ENCODE measurements at regions not wholly inside any gene's neighbourhood (a gene's known extent, or its start where the extent isn't known, plus 50 kb on each side); places are given as distances from the start of the nearest gene placed in this dataset.

DNA sequence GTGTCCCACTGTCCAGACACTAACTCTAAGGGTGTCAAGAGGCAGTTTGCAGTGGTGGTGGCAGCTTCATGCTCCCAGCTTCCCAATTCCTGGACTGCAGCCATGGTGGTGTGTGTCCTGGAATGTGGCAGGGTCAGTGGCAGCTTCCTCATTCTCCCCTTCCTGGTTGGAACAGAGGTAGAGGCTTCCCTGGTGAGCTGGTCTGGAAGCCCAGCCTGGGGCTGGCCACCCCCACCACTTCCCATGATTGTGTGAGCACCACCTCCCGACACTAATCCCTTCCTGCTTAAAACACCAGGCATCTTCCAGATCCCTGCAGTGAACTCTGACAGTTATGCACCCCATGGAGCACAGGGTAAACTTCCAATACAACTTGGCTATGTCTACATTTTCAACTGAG, 134.9 kb downstream of the RAP2A start:
- Mint-ChIP-seq H3K4me3 (ENCODE audit: unreplicated experiment) (no peak overlapping the region), H3K27ac (ENCODE audit: low read depth, unreplicated experiment) (no peak overlapping the region), H3K4me1 (ENCODE audit: insufficient read depth, unreplicated experiment) (peaks cover 12% of the 10 kb centered on the region), H3K27me3 (ENCODE audit: insufficient read depth, unreplicated experiment) (no peaks in the 10 kb centered on the region), H3K9me3 (ENCODE audit: unreplicated experiment) (no peaks in the 10 kb centered on the region), H3K36me3 (ENCODE audit: insufficient read depth, unreplicated experiment) (no peaks in the 10 kb centered on the region)
- intact Hi-C loops (cut with micrococcal nuclease): no loop called here
- DNase-seq (ENCODE audit: unreplicated experiment): no peak
- POLR2A ChIA-PET: interaction anchor here (0.7 kb wide), 1 partner anchor 15 kb away, joined by 3 read pairs; no protein-coding TSS in a partner anchor
- TF ChIP-seq, protein P1, sequence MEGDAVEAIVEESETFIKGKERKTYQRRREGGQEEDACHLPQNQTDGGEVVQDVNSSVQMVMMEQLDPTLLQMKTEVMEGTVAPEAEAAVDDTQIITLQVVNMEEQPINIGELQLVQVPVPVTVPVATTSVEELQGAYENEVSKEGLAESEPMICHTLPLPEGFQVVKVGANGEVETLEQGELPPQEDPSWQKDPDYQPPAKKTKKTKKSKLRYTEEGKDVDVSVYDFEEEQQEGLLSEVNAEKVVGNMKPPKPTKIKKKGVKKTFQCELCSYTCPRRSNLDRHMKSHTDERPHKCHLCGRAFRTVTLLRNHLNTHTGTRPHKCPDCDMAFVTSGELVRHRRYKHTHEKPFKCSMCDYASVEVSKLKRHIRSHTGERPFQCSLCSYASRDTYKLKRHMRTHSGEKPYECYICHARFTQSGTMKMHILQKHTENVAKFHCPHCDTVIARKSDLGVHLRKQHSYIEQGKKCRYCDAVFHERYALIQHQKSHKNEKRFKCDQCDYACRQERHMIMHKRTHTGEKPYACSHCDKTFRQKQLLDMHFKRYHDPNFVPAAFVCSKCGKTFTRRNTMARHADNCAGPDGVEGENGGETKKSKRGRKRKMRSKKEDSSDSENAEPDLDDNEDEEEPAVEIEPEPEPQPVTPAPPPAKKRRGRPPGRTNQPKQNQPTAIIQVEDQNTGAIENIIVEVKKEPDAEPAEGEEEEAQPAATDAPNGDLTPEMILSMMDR (IDR thresholded peaks at IDR 0.05; ENCODE audit: unreplicated experiment): no peak
- no TSS peak for BruUV-seq (replicated peaks)
- CTCF ChIA-PET: interaction anchor here (0.6 to 1.6 kb wide), 4 partner anchors 9 to 136 kb away, joined by 3 to 7 read pairs (median 4); no protein-coding TSS in a partner anchor

DNA sequence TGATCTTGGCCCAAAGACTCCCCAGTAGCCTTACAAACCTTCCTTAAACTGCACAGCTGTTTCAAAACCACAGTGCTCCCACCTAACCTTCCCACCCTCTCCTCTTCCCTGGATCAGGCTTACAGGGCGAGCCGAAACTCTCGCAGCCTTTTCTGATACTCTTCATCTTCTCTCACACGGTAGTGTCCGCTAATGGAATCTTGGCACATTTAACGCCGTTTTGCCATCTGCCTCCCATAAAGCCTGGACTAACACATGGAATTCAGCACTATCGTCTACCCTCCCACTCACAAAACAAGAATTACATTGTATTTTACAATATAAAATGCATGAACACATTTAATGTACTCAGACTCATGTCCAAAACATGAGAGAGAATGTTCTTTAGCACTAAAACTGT, 135.9 kb downstream of the RAP2A start:
- CTCF ChIA-PET: no interaction called here

GRCh38 chr13:97570442-97570841, 136.5 kb downstream of the RAP2A start:
- no peaks in the 10 kb centered on the region for H3K27me3 Mint-ChIP-seq (ENCODE audit: insufficient read depth, unreplicated experiment)
- BruUV-seq (replicated peaks): no TSS peak
- H3K9me3 Mint-ChIP-seq (ENCODE audit: unreplicated experiment): no peaks in the 10 kb centered on the region
- peaks cover 12% of the 10 kb centered on the region for H3K4me1 Mint-ChIP-seq (ENCODE audit: insufficient read depth, unreplicated experiment)
- POLR2A ChIA-PET: interaction anchor here (1.1 kb wide), 1 partner anchor 17 kb away, joined by 3 read pairs; no protein-coding TSS in a partner anchor
- CTCF ChIA-PET: no interaction called here
- no peak overlapping the region for H3K4me3 Mint-ChIP-seq (ENCODE audit: unreplicated experiment)
- TF ChIP-seq, protein P1 (IDR thresholded peaks at IDR 0.05; ENCODE audit: unreplicated experiment): no peak
- H3K36me3 Mint-ChIP-seq (ENCODE audit: insufficient read depth, unreplicated experiment): no peaks in the 10 kb centered on the region
- no peak for DNase-seq (ENCODE audit: unreplicated experiment)
- intact Hi-C loops (cut with micrococcal nuclease): loop anchor here (10.0 kb wide), 1 partner anchor 206 kb away; no protein-coding TSS in a partner anchor
- no peak overlapping the region for H3K27ac Mint-ChIP-seq (ENCODE audit: low read depth, unreplicated experiment)

More for the DNA sequence above, 135.9 kb downstream of the RAP2A start:
- Mint-ChIP-seq H3K36me3 (ENCODE audit: insufficient read depth, unreplicated experiment) (no peaks in the 10 kb centered on the region), H3K9me3 (ENCODE audit: unreplicated experiment) (no peaks in the 10 kb centered on the region), H3K4me3 (ENCODE audit: unreplicated experiment) (no peak overlapping the region), H3K4me1 (ENCODE audit: insufficient read depth, unreplicated experiment) (peaks cover 12% of the 10 kb centered on the region), H3K27me3 (ENCODE audit: insufficient read depth, unreplicated experiment) (no peaks in the 10 kb centered on the region), H3K27ac (ENCODE audit: low read depth, unreplicated experiment) (no peak overlapping the region)
- DNase-seq (ENCODE audit: unreplicated experiment): no peak
- intact Hi-C loops (cut with micrococcal nuclease): loop anchor here (10.0 kb wide), 1 partner anchor 205 kb away; no protein-coding TSS in a partner anchor
- POLR2A ChIA-PET: no interaction called here
- TF ChIP-seq, protein P1 (IDR thresholded peaks at IDR 0.05; ENCODE audit: unreplicated experiment): no peak
- no TSS peak for BruUV-seq (replicated peaks)

DNA sequence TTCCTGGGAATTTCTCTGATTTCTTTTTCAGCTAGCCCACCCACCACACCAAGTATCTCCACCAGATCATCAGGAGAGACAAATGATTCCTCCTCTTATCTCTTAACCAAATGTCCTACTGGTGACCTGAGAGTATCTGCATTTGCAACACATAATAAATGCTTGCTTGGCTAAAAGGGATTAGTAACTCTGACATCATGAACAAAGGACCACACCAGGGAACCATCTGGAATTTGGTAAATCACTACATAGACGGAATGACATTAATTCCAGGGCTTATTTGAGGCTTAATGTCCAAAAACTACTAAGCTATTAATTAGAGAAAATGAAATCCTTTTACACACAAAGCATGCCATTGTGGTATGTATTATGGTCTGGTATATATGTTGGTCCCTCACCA, 139.0 kb downstream of the RAP2A start:
- no peaks in the 10 kb centered on the region for H3K27me3 Mint-ChIP-seq (ENCODE audit: insufficient read depth, unreplicated experiment)
- ChIA-PET CTCF (interaction anchor here (0.6 kb wide), 1 partner anchor 1113 kb away, joined by 4 read pairs; no protein-coding TSS in a partner anchor), POLR2A (no interaction called here)
- intact Hi-C loops (cut with micrococcal nuclease): loop anchor here (10.0 kb wide), 1 partner anchor 208 kb away; no protein-coding TSS in a partner anchor
- H3K9me3 Mint-ChIP-seq (ENCODE audit: unreplicated experiment): no peaks in the 10 kb centered on the region
- BruUV-seq (replicated peaks): no TSS peak
- no peaks in the 10 kb centered on the region for H3K36me3 Mint-ChIP-seq (ENCODE audit: insufficient read depth, unreplicated experiment)
- H3K4me1 Mint-ChIP-seq (ENCODE audit: insufficient read depth, unreplicated experiment): peaks cover 4% of the 10 kb centered on the region
- no peak overlapping the region for H3K4me3 Mint-ChIP-seq (ENCODE audit: unreplicated experiment)
- no peak overlapping the region for H3K27ac Mint-ChIP-seq (ENCODE audit: low read depth, unreplicated experiment)
- no peak for DNase-seq (ENCODE audit: unreplicated experiment)
- TF ChIP-seq, protein P1 (IDR thresholded peaks at IDR 0.05; ENCODE audit: unreplicated experiment): no peak
